T47D (cell line): ENCODE measurements at regions not wholly inside any gene's neighbourhood (a gene's known extent, or its start where the extent isn't known, plus 50 kb on each side); places are given as distances from the start of the nearest gene placed in this dataset.
"Not testable (repeated sequence)": the region's sequence is repeated elsewhere in the genome, so short reads cannot be mapped to it uniquely, and the experiment has no call there.

Experiments
- DNase-seq, 2 experiments: peaks; one replicate each; pipeline versions ENCODE4 v3.0.0 to v3.0.0-alpha.2; 2011 to 2012; ENCODE audit warnings: low read depth in 1 of 2, low spot score in 1 of 2
- JUND ChIP-seq: IDR thresholded peaks from 2 replicates; pipeline ENCODE4 v1.6.1; 2012; ENCODE audit warnings: low read depth
- in situ Hi-C: cut with HindIII; loops from 2 replicates; pipeline ENCODE4 v1.10.0; 2016; ENCODE audit warnings: low sequenced_read_pairs, low pct_unique_long_range_greater_than_20kb

- DNase-seq: peak in 1 of 2 experiments; percentile 84
- in situ Hi-C loops: no loop called here
- TF ChIP-seq JUND: no peak
Observed at GRCh38 chr4:116016201-116016600, 902.8 kb upstream of the NDST4 start.

GRCh38 chr4:116015549-116015948 is 902.1 kb upstream of the NDST4 start:
- TF ChIP-seq JUND: no peak
- DNase-seq: no peak
- in situ Hi-C loops: no loop called here

- in situ Hi-C loops: no loop called here
- DNase-seq: peak in 1 of 2 experiments; percentile 4
- no peak for TF ChIP-seq JUND
Observed at GRCh38 chr4:116015062-116015461, 901.6 kb upstream of the NDST4 start.

- DNase-seq: no peak
- in situ Hi-C loops: no loop called here
- TF ChIP-seq JUND: no peak
Observed at GRCh38 chr4:116010923-116011322, 897.5 kb upstream of the NDST4 start.

- TF ChIP-seq JUND: no peak
- in situ Hi-C loops: no loop called here
- no peak for DNase-seq
Observed at GRCh38 chr4:116005806-116006088, 892.3 kb upstream of the NDST4 start.

- TF ChIP-seq JUND: no peak
- in situ Hi-C loops: no loop called here
- DNase-seq: no peak
Observed at GRCh38 chr4:116005037-116005805, 891.8 kb upstream of the NDST4 start.

GRCh38 chr4:116001291-116001690 is 887.9 kb upstream of the NDST4 start:
- DNase-seq: peak in 1 of 2 experiments; percentile 10
- in situ Hi-C loops: no loop called here
- no peak for TF ChIP-seq JUND

GRCh38 chr4:115986573-115986972 is 873.2 kb upstream of the NDST4 start:
- in situ Hi-C loops: no loop called here
- no peak for TF ChIP-seq JUND
- no peak for DNase-seq

- in situ Hi-C loops, DNase-seq: not testable (repeated sequence)
Observed at GRCh38 chr4:115975421-115976001, 862.1 kb upstream of the NDST4 start.

GRCh38 chr4:115973768-115974167 is 860.3 kb upstream of the NDST4 start:
- no peak for DNase-seq
- TF ChIP-seq JUND: no peak
- in situ Hi-C loops: no loop called here

- no peak for TF ChIP-seq JUND
- no peak for DNase-seq
- in situ Hi-C loops: no loop called here
Observed at GRCh38 chr4:115972967-115973366, 859.5 kb upstream of the NDST4 start.

GRCh38 chr4:115970859-115971258 is 857.4 kb upstream of the NDST4 start:
- in situ Hi-C loops: no loop called here
- DNase-seq: no peak
- TF ChIP-seq JUND: no peak

- DNase-seq: no peak
- in situ Hi-C loops: no loop called here
- TF ChIP-seq JUND: no peak
Observed at GRCh38 chr4:115969756-115970155, 856.3 kb upstream of the NDST4 start.

GRCh38 chr4:115965588-115965987 is 852.2 kb upstream of the NDST4 start:
- no peak for TF ChIP-seq JUND
- in situ Hi-C loops: no loop called here
- DNase-seq: no peak

GRCh38 chr4:115956054-115956796 is 842.8 kb upstream of the NDST4 start:
- DNase-seq, in situ Hi-C loops: not testable (repeated sequence)
